KMS-11 (cell line): ENCODE measurements at regions not wholly inside any gene's neighbourhood (a gene's known extent, or its start where the extent isn't known, plus 50 kb on each side); places are given as distances from the start of the nearest gene placed in this dataset.

Source experiments
- H2AFZ ChIP-seq: fragments of 200-600 bp; sonication (generic); 2 replicates; pipeline ENCODE4 v1.6.1; 2016; ENCODE audit warnings: antibody characterized with exemption, mixed run types, low read depth
- H3K27ac ChIP-seq: fragments of 200-600 bp; sonication (generic); 2 replicates; pipeline ENCODE4 v1.6.1; 2016; ENCODE audit warnings: mild to moderate bottlenecking, mixed run types
- H3K27me3 ChIP-seq: fragments of 200-600 bp; sonication (generic); 2 replicates; pipeline ENCODE4 v1.6.1; 2017; ENCODE audit warnings: mild to moderate bottlenecking, low read depth, mixed run types, moderate library complexity; ENCODE audit not compliant: insufficient read depth
- H3K36me3 ChIP-seq: fragments of 200-600 bp; sonication (generic); 2 replicates; pipeline ENCODE4 v1.6.1; 2017; ENCODE audit warnings: mild to moderate bottlenecking, mixed run types; ENCODE audit not compliant: insufficient read depth
- H3K4me1 ChIP-seq: fragments of 200-600 bp; sonication (generic); 2 replicates; pipeline ENCODE4 v1.6.1; 2016; ENCODE audit warnings: mild to moderate bottlenecking, low read depth, mixed run types; ENCODE audit not compliant: poor library complexity, severe bottlenecking
- H3K4me2 ChIP-seq: fragments of 200-600 bp; sonication (generic); 2 replicates; pipeline ENCODE4 v1.7.0; 2016; ENCODE audit warnings: mild to moderate bottlenecking, mixed run types
- H3K4me3 ChIP-seq: fragments of 200-600 bp; sonication (generic); IDR thresholded peaks from 2 replicates; pipeline ENCODE4 v1.6.1; 2017; ENCODE audit warnings: low read depth, low read length, mixed read lengths; ENCODE audit not compliant: insufficient read depth
- H3K79me2 ChIP-seq: fragments of 200-600 bp; sonication (generic); 2 replicates; pipeline ENCODE4 v1.6.1; 2016; ENCODE audit warnings: low read depth, mixed run types; ENCODE audit not compliant: insufficient read depth
- H3K9ac ChIP-seq: fragments of 200-600 bp; sonication (generic); 2 replicates; pipeline ENCODE4 v1.6.1; 2016; ENCODE audit warnings: mild to moderate bottlenecking, mixed run types
- H4K20me1 ChIP-seq: fragments of 200-600 bp; sonication (generic); 2 replicates; pipeline ENCODE4 v1.6.1; 2016; ENCODE audit warnings: mild to moderate bottlenecking, mixed run types; ENCODE audit not compliant: insufficient read depth
- TF ChIP-seq, protein P1 (sequence below): fragments of 200-600 bp; sonication (generic); conservative IDR thresholded peaks from 2 replicates; pipeline ENCODE4 v1.6.1; 2017; ENCODE audit warnings: low read depth, mild to moderate bottlenecking, antibody characterized with exemption, low read length, moderate library complexity, mixed read lengths

DNA sequence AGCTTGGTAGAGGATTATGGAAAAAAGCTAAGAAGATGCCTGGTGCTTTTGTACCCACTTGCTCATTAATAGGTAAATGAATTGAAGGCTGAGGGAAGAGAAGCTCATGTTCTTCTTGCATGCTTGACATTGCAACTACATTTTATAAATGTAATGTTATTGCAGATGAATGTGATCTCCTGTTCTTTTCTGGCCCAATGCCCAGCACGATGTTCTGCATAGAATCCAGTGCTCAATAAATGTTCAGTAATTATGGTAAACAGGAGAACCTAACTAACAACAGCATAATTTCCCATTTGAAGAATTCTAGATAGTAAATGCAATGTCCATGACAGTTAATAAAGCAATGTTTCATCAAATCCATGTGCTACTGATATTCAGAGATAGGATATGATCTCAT lies 638.2 kb upstream of the SOX9 start:
- Histone ChIP-seq H4K20me1 (no peaks in the 10 kb centered on the region), H3K4me2 (no peak overlapping the region), H3K79me2 (no peaks in the 10 kb centered on the region), H3K4me1 (no peaks in the 10 kb centered on the region), H3K27me3 (no peaks in the 10 kb centered on the region), H3K4me3 (no peak overlapping the region), H3K27ac (no peak overlapping the region), H2AFZ (no peak overlapping the region), H3K36me3 (no peaks in the 10 kb centered on the region), H3K9ac (no peak overlapping the region)
- TF ChIP-seq, protein P1, sequence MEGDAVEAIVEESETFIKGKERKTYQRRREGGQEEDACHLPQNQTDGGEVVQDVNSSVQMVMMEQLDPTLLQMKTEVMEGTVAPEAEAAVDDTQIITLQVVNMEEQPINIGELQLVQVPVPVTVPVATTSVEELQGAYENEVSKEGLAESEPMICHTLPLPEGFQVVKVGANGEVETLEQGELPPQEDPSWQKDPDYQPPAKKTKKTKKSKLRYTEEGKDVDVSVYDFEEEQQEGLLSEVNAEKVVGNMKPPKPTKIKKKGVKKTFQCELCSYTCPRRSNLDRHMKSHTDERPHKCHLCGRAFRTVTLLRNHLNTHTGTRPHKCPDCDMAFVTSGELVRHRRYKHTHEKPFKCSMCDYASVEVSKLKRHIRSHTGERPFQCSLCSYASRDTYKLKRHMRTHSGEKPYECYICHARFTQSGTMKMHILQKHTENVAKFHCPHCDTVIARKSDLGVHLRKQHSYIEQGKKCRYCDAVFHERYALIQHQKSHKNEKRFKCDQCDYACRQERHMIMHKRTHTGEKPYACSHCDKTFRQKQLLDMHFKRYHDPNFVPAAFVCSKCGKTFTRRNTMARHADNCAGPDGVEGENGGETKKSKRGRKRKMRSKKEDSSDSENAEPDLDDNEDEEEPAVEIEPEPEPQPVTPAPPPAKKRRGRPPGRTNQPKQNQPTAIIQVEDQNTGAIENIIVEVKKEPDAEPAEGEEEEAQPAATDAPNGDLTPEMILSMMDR: no peak

- TF ChIP-seq, protein P1: no peak
Observed at GRCh38 chr17:71484546-71484945, 636.3 kb upstream of the SOX9 start.

DNA sequence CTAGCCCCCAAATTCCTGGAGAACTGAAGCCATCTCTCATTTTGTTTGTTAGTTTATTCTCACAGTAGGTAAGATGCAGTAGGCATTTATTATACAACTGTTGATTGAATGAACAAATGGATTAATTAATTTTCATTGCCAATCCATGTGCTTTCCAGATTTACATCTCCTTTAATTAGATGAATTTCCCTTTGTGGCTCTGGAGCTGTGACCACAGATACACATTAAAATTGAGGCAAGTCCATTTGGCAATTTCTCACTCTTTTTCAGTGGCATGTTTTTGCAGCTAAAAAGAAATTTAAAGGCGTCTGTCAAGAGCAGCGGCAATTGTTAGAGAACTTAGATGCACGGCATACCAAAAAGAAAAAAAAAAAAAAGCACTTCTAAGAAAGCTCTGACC lies 635.4 kb upstream of the SOX9 start:
- H3K79me2 ChIP-seq: no peaks in the 10 kb centered on the region
- no peak overlapping the region for H3K4me2 ChIP-seq
- no peaks in the 10 kb centered on the region for H3K4me1 ChIP-seq
- no peak overlapping the region for H2AFZ ChIP-seq
- H3K9ac ChIP-seq: no peak overlapping the region
- no peaks in the 10 kb centered on the region for H3K27me3 ChIP-seq
- TF ChIP-seq, protein P1: no peak
- no peak overlapping the region for H3K27ac ChIP-seq
- no peaks in the 10 kb centered on the region for H3K36me3 ChIP-seq
- H4K20me1 ChIP-seq: no peaks in the 10 kb centered on the region
- H3K4me3 ChIP-seq: no peak overlapping the region

More at GRCh38 chr17:71484546-71484945, 636.3 kb upstream of the SOX9 start:
- H3K4me2 ChIP-seq: no peak overlapping the region
- H3K4me3 ChIP-seq: no peak overlapping the region
- H4K20me1 ChIP-seq: no peaks in the 10 kb centered on the region
- H3K27me3 ChIP-seq: no peaks in the 10 kb centered on the region
- no peaks in the 10 kb centered on the region for H3K36me3 ChIP-seq
- no peak overlapping the region for H3K9ac ChIP-seq
- H2AFZ ChIP-seq: no peak overlapping the region
- H3K27ac ChIP-seq: no peak overlapping the region
- H3K79me2 ChIP-seq: no peaks in the 10 kb centered on the region
- no peaks in the 10 kb centered on the region for H3K4me1 ChIP-seq

GRCh38 chr17:71486261-71486660 lies 634.6 kb upstream of the SOX9 start:
- Histone ChIP-seq H3K4me3 (no peak overlapping the region), H4K20me1 (no peaks in the 10 kb centered on the region), H2AFZ (no peak overlapping the region), H3K27ac (no peak overlapping the region), H3K79me2 (no peaks in the 10 kb centered on the region), H3K27me3 (no peaks in the 10 kb centered on the region), H3K36me3 (no peaks in the 10 kb centered on the region), H3K9ac (no peak overlapping the region), H3K4me2 (no peak overlapping the region), H3K4me1 (no peaks in the 10 kb centered on the region)
- TF ChIP-seq, protein P1: no peak
